Common myeloid progenitor, CD34-positive (primary cell): ENCODE measurements at regions not wholly inside any gene's neighbourhood (a gene's known extent, or its start where the extent isn't known, plus 50 kb on each side); places are given as distances from the start of the nearest gene placed in this dataset.

Experiments
- CTCF ChIA-PET: fragments of 350-600 bp; sonication (Branson Sonifier 250); formaldehyde crosslinking; loops from one replicate; lab custom pipeline; 2021; ENCODE audit warnings: antibody characterized with exemption; lab: Charles Lee
- POLR2A ChIA-PET: fragments of 350-600 bp; sonication (Branson Sonifier 250); formaldehyde crosslinking; loops from one replicate; lab custom pipeline; 2021; ENCODE audit warnings: antibody characterized with exemption; lab: Charles Lee
- DNase-seq, 3 donors: peaks; one replicate each; pipeline versions ENCODE4 v3.0.0 to v3.0.0-alpha.2; 2013
- H3K27ac ChIP-seq, 2 experiments: 1 replicate in 1 of 2; 2 replicates in 1 of 2; pipeline ENCODE4 v1.7.0; 2013; ENCODE audit warnings: inconsistent platforms in 2 of 2, low read length in 2 of 2, mild to moderate bottlenecking in 2 of 2, low read depth in 1 of 2, moderate library complexity in 1 of 2; ENCODE audit not compliant: severe bottlenecking in 2 of 2, insufficient read depth in 1 of 2, poor library complexity in 1 of 2
- H3K27me3 ChIP-seq, 5 experiments: replicated peaks in 2 of 5; 1 replicate in 3 of 5; 2 replicates in 2 of 5; pipeline versions ENCODE4 v1.6.1 to v1.7.0; 2013; ENCODE audit warnings: low read length in 4 of 5, mild to moderate bottlenecking in 2 of 5, moderate library complexity in 2 of 5, inconsistent platforms in 1 of 5; ENCODE audit not compliant: insufficient read depth in 5 of 5, control insufficient read depth in 4 of 5
- H3K36me3 ChIP-seq, 4 experiments: 1 replicate in 2 of 4; 2 replicates in 2 of 4; pipeline versions ENCODE4 v1.6.1 to v1.7.0; 2013; ENCODE audit warnings: low read length in 3 of 4, control low read depth in 1 of 4, mild to moderate bottlenecking in 1 of 4; ENCODE audit not compliant: control insufficient read depth in 4 of 4, insufficient read depth in 4 of 4
- H3K4me1 ChIP-seq, 4 experiments: 1 replicate in 3 of 4; 2 replicates in 1 of 4; pipeline versions ENCODE4 v1.6.1 to v1.7.1; 2013; ENCODE audit warnings: low read length in 3 of 4, mild to moderate bottlenecking in 3 of 4, control low read depth in 1 of 4, inconsistent platforms in 1 of 4, moderate library complexity in 1 of 4; ENCODE audit not compliant: control insufficient read depth in 4 of 4, insufficient read depth in 4 of 4; ENCODE audit errors: control extremely low read depth in 1 of 4
- H3K4me3 ChIP-seq, 7 experiments: 1 replicate in 4 of 7; 2 replicates in 3 of 7; pipeline versions ENCODE4 v1.5.1 to v1.7.0; 2013; ENCODE audit warnings: mild to moderate bottlenecking in 7 of 7, low read length in 6 of 7, moderate library complexity in 6 of 7, inconsistent platforms in 2 of 7, low read depth in 2 of 7, control low read depth in 1 of 7; ENCODE audit not compliant: insufficient read depth in 4 of 7, control insufficient read depth in 1 of 7; ENCODE audit errors: extremely low read depth in 1 of 7
- H3K9me3 ChIP-seq, 5 experiments: 1 replicate in 4 of 5; 2 replicates in 1 of 5; pipeline versions ENCODE4 v1.6.1 to v1.7.1; 2013; ENCODE audit warnings: low read length in 4 of 5, mild to moderate bottlenecking in 2 of 5, inconsistent platforms in 1 of 5, low read depth in 1 of 5, moderate library complexity in 1 of 5; ENCODE audit not compliant: control insufficient read depth in 4 of 5, insufficient read depth in 2 of 5; ENCODE audit errors: control extremely low read depth in 1 of 5
- WGBS: methylation state at CpG from one replicate; pipeline ENCODE4 v1.1.5; 2013; ENCODE audit not compliant: insufficient coverage; 5-methylcytosine and 5-hydroxymethylcytosine counted together

DNA sequence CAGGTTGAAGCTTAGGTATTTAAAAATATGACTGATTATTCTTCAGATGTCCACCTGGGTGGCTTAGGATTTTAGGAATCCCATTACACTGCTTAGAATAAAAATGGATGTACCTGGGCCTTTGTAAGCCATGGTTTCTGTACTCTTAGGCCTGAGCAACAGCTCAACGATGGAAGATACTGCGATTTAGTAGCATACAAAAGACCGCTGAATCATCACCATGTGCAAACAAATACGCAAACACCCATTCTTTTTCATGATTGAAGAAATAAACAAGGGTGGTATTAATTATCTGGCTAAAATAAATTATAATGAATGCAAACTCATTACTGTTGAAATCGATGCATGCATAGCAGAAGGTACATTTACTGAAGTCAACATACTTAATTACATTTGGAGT lies 188.9 kb downstream of the ZNF330 start:
- no peaks in the 10 kb centered on the region for H3K4me1 ChIP-seq
- no peak for DNase-seq
- CTCF ChIA-PET: no interaction called here
- no CpG with 5 or more reads among the region's 5 CpGs for WGBS
- no peak overlapping the region for H3K27ac ChIP-seq
- H3K36me3 ChIP-seq: no peaks in the 10 kb centered on the region
- POLR2A ChIA-PET: no interaction called here
- no peaks in the 10 kb centered on the region for H3K9me3 ChIP-seq
- H3K27me3 ChIP-seq: no peaks in the 10 kb centered on the region
- no peak overlapping the region for H3K4me3 ChIP-seq

DNA sequence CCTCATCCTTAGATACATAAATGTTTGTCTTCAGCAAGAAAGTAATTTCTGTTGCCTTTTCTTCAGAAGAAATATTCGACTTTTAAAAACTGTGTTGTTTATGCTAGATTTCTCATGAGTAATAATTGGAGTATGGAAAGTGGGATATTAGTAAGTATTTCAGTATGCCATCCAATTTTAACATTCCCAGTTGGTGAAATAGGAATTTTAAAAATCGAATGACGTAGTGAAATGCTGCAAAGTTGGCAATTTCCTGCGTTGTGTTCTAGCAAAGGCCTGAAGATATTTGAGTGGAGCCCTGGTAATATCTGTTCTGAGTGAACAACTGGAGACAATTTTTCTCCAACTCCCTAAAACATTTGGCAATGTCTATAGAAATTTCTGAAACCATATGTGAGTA lies 190.1 kb downstream of the ZNF330 start:
- Histone ChIP-seq H3K9me3 (no peaks in the 10 kb centered on the region), H3K4me1 (no peaks in the 10 kb centered on the region), H3K27me3 (no peaks in the 10 kb centered on the region), H3K36me3 (no peaks in the 10 kb centered on the region), H3K4me3 (no peak overlapping the region), H3K27ac (no peak overlapping the region)
- CTCF ChIA-PET: no interaction called here
- 100% methylated on average over 1 of the region's 4 CpGs for WGBS
- POLR2A ChIA-PET: no interaction called here
- DNase-seq: no peak

DNA sequence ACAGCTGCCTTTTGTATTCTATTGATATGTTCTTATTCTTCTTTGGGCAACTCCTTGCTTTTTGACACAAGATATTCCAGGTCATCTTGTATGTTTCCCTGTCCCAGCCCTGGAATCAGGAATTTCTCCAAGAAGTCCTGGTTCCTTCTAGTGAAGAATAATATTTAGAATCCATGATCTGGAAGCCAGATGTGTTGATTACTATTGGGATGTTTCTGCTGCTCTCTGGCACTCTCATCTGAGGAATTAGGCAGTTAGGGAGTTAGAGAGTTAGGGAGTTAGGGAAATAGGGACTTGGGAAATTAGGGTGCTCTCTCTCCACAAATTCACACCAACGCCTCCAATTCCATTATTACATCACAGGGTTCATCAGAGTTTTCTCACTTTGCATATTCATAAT lies 191.2 kb downstream of the ZNF330 start:
- WGBS: no CpG with 5 or more reads among the region's 1 CpG
- H3K36me3 ChIP-seq: no peaks in the 10 kb centered on the region
- ChIA-PET CTCF (no interaction called here), POLR2A (no interaction called here)
- DNase-seq: no peak
- H3K27ac ChIP-seq: no peak overlapping the region
- no peaks in the 10 kb centered on the region for H3K4me1 ChIP-seq
- no peaks in the 10 kb centered on the region for H3K9me3 ChIP-seq
- no peak overlapping the region for H3K4me3 ChIP-seq
- no peaks in the 10 kb centered on the region for H3K27me3 ChIP-seq

DNA sequence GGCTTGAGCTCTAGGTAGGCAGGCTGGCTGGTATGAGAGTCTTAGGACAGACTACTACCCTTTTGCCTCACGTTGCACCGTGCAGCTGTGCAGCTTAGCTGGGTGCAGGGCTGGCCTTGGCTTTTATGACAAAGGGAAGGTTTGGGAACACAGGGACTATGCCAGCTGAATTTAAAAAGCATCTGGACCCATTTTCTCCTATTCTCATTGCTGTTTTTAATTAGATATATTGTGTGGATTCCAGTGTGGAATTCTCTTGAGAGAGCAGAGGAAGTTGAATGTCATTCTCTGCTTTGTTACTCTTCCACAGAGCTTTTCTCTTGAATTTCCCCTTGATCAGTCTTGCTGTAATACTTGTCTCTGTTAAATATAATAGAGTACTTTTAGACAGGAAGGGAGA lies 192.7 kb downstream of the ZNF330 start:
- ChIA-PET POLR2A (no interaction called here), CTCF (no interaction called here)
- no peaks in the 10 kb centered on the region for H3K36me3 ChIP-seq
- H3K9me3 ChIP-seq: no peaks in the 10 kb centered on the region
- no peak for DNase-seq
- no peak overlapping the region for H3K4me3 ChIP-seq
- no peaks in the 10 kb centered on the region for H3K4me1 ChIP-seq
- 100% methylated on average over 2 of the region's 2 CpGs for WGBS
- no peak overlapping the region for H3K27ac ChIP-seq
- H3K27me3 ChIP-seq: no peaks in the 10 kb centered on the region

DNA sequence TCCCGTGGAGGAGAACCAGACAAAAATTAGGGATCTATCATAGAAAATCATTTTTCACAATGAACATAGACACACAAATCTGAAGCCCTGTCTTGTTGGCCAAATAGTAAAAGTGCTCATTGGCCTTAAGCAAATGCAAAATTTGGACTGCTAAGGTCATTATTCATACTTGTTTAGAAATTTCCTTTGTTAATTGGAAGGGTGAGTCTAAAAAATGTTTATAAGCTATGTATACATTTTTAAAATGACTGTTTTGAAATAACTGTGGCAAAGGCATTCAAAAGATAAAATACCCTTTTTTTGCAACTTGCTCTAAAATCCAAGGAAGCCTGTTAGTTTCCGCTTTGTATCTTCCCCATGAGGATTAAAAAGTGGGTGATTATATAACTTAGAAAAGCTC lies 195.0 kb downstream of the ZNF330 start:
- ChIA-PET CTCF (no interaction called here), POLR2A (no interaction called here)
- H3K4me1 ChIP-seq: no peaks in the 10 kb centered on the region
- H3K4me3 ChIP-seq: no peak overlapping the region
- no peak for DNase-seq
- no peak overlapping the region for H3K27ac ChIP-seq
- H3K27me3 ChIP-seq: no peaks in the 10 kb centered on the region
- no peaks in the 10 kb centered on the region for H3K36me3 ChIP-seq
- WGBS: 100% methylated on average over 1 of the region's 2 CpGs
- no peaks in the 10 kb centered on the region for H3K9me3 ChIP-seq

DNA sequence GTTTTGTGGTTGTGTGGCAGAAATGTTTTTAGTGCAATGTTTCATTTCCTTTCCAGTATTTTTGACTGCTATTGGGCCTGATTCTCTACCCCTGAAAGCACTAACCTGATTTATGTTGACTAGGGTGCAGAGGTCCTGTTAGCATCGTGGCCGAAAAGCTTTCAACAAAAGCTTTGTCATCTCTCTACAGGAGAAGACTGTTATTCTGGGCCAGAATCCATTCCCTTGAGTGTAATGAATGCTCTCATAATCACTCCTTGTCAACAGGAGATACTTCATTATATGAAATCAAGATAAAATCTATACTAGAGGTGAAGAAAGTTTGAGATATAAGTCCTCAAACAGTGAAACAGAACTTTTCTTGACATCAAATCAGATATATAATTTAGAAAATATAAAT lies 195.5 kb downstream of the ZNF330 start:
- ChIA-PET POLR2A (no interaction called here), CTCF (no interaction called here)
- WGBS: 93% methylated on average over 2 of the region's 2 CpGs
- Histone ChIP-seq H3K36me3 (no peaks in the 10 kb centered on the region), H3K9me3 (no peaks in the 10 kb centered on the region), H3K27me3 (no peaks in the 10 kb centered on the region), H3K27ac (no peak overlapping the region), H3K4me3 (no peak overlapping the region), H3K4me1 (no peaks in the 10 kb centered on the region)
- no peak for DNase-seq

DNA sequence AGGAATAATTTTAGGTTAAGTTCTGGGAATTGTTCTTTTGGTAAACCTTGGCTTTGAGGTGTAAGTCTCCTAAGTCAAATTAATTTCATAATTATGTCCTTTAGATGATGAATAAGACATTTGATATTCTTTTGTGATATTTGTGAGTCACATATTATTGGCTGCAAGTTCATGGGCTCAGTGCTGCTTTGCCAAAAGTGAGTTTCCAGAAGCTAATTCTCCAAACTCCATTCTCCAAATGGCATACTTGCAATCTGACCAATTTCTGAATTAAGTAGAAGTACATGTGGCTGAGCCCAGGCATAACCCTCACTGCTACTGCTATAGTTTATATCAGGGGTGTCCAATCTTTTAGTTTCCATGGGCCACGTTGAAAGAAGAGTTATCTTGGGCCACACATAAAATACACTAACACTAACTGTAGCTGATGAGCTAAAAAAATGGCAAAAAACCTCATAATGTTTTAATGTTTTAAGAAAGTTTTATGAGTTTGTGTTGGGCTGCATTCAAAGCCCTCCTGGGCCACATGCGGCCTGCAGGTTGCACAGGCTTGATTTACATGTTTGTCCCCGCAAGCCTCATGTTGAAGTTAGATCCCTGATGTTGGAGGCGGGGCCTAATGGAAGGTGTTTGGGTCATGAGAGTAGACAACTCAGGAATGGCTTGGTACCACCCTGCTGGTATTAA lies 196.1 kb downstream of the ZNF330 start:
- POLR2A ChIA-PET: no interaction called here
- CTCF ChIA-PET: interaction anchor here (0.6 kb wide), 1 partner anchor 512 kb away, joined by 3 read pairs; no protein-coding TSS in a partner anchor
- Histone ChIP-seq H3K4me1 (no peaks in the 10 kb centered on the region), H3K27me3 (no peaks in the 10 kb centered on the region), H3K36me3 (no peaks in the 10 kb centered on the region), H3K9me3 (peaks cover 0 to 2% (median 0%) of the 10 kb centered on the region in 5 experiments), H3K27ac (no peak overlapping the region), H3K4me3 (no peak overlapping the region)
- no peak for DNase-seq
- WGBS: 86% methylated on average over 2 of the region's 4 CpGs
